Tibial artery (tissue), 4 donors: ENCODE measurements at regions not wholly inside any gene's neighbourhood (a gene's known extent, or its start where the extent isn't known, plus 50 kb on each side); places are given as distances from the start of the nearest gene placed in this dataset.

Experiments used
- DNase-seq, 2 donors: peaks; one replicate each; pipeline ENCODE4 v3.0.0-alpha.2; 2019
- H3K27ac ChIP-seq, 2 donors: fragments of 200-600 bp; sonication (generic) in 1 of 2; 1 replicate in 1 of 2; 2 replicates in 1 of 2; pipeline ENCODE4 v1.5.1; 2018 to 2019; ENCODE audit warnings: mild to moderate bottlenecking in 1 of 2
- H3K27me3 ChIP-seq, 2 donors: fragments of 200-600 bp; sonication (generic) in 1 of 2; one replicate each; pipeline versions ENCODE4 v1.5.1 to v1.6.0; 2016 to 2019
- H3K36me3 ChIP-seq, 3 donors: fragments of 200-600 bp; sonication (generic) in 2 of 3; one replicate each; pipeline ENCODE4 v1.5.1; 2016 to 2019; ENCODE audit warnings: mild to moderate bottlenecking in 2 of 3
- H3K4me1 ChIP-seq, 4 donors: fragments of 200-600 bp; sonication (generic) in 2 of 4; 1 replicate in 3 of 4; 2 replicates in 1 of 4; pipeline ENCODE4 v1.5.1; 2016 to 2019
- H3K4me3 ChIP-seq, 2 donors: fragments of 200-600 bp; sonication (generic) in 1 of 2; 1 replicate in 1 of 2; 2 replicates in 1 of 2; pipeline ENCODE4 v1.5.1; 2018 to 2019; ENCODE audit warnings: mild to moderate bottlenecking in 2 of 2
- H3K9me3 ChIP-seq, 3 donors: fragments of 200-600 bp; sonication (generic) in 1 of 3; one replicate each; pipeline ENCODE4 v1.5.1; 2016 to 2019
- intact Hi-C: fragments of 100-400 bp; cut with DNase I; formaldehyde crosslinking; loops from one replicate; pipeline ENCODE4 v1.15.0; 2023; ENCODE audit warnings: low total_unique reads
- TF ChIP-seq, protein P1 (sequence below), 2 experiments: fragments of 200-600 bp in 1 of 2; fragments of 450-650 bp in 1 of 2; IDR thresholded peaks; one replicate each; pipeline ENCODE4 v1.5.1; 2017 to 2019; ENCODE audit warnings: antibody characterized with exemption in 2 of 2, mild to moderate bottlenecking in 1 of 2, moderate library complexity in 1 of 2

DNA sequence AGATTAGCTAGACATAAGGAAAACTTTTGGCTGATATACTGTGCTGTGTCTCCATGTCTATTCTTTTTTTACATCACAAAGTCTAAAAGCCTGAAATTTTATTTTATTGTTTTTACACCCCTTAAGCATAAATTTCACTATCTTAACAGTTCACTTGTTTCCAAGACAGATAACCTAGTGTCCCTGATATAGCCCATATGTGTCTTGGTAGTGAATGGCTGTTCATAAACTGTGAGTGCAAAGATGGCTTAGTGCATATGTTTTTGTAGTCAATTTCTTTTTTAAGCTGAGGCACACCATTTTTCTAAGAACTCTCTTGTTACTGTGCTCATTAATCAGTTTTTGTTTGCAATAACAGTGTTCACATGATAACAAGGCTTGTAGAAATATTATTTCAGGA is 381.1 kb downstream of the OXSM start:
- no peaks in the 10 kb centered on the region for H3K27me3 ChIP-seq
- H3K36me3 ChIP-seq: no peaks in the 10 kb centered on the region
- no peaks in the 10 kb centered on the region for H3K9me3 ChIP-seq
- TF ChIP-seq, protein P1, sequence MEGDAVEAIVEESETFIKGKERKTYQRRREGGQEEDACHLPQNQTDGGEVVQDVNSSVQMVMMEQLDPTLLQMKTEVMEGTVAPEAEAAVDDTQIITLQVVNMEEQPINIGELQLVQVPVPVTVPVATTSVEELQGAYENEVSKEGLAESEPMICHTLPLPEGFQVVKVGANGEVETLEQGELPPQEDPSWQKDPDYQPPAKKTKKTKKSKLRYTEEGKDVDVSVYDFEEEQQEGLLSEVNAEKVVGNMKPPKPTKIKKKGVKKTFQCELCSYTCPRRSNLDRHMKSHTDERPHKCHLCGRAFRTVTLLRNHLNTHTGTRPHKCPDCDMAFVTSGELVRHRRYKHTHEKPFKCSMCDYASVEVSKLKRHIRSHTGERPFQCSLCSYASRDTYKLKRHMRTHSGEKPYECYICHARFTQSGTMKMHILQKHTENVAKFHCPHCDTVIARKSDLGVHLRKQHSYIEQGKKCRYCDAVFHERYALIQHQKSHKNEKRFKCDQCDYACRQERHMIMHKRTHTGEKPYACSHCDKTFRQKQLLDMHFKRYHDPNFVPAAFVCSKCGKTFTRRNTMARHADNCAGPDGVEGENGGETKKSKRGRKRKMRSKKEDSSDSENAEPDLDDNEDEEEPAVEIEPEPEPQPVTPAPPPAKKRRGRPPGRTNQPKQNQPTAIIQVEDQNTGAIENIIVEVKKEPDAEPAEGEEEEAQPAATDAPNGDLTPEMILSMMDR (IDR thresholded peaks at IDR 0.05): no peak
- no peak overlapping the region for H3K4me3 ChIP-seq
- intact Hi-C loops: no loop called here
- no peak for DNase-seq
- H3K4me1 ChIP-seq: no peaks in the 10 kb centered on the region
- no peak overlapping the region for H3K27ac ChIP-seq

DNA sequence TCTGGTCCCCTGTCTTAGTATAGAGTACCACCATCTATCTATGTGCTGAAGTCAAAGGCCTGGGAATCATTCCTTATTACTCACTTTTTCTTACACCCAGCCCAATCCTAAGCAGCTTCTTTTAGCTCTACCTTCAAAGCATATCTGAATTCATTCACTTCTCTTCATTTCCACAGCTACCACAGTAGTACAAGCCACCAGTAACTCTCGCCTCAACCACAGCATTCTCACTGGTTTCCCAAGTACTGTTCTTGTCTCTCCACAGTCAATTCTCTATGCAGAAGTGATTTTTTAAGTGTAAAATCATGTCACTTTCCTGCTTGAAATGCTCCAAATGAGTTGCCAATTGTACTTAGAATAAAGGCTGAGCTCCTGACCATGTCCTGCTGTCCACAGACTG is 401.7 kb downstream of the OXSM start:
- Histone ChIP-seq H3K27me3 (no peaks in the 10 kb centered on the region), H3K36me3 (no peaks in the 10 kb centered on the region), H3K9me3 (peaks cover 0 to 10% (median 0%) of the 10 kb centered on the region in 3 donors), H3K4me1 (no peaks in the 10 kb centered on the region), H3K4me3 (no peak overlapping the region), H3K27ac (no peak overlapping the region)
- TF ChIP-seq, protein P1 (IDR thresholded peaks at IDR 0.05): no peak
- intact Hi-C loops: no loop called here
- no peak for DNase-seq

DNA sequence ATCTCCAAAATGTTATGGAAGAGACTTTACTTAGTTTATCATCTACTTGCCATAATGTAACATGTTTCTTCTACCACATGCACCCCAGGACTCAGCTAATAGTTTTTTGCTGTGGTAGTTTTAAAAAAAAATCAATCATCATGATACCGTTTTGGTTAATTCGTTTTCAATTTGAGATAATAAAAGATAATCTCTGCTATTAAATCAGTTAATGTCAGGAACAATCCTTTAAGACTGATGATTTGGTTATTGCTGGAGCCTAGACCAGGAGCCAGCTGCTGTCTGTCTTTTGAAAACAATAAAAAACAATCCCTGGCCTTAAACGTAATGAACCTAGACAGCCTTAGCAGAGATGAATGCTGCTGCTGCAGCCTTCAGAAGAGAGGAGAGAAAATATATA is 403.7 kb downstream of the OXSM start:
- no peak overlapping the region for H3K4me3 ChIP-seq
- TF ChIP-seq, protein P1 (IDR thresholded peaks at IDR 0.05): no peak
- no peaks in the 10 kb centered on the region for H3K36me3 ChIP-seq
- no peaks in the 10 kb centered on the region for H3K4me1 ChIP-seq
- no peaks in the 10 kb centered on the region for H3K27me3 ChIP-seq
- intact Hi-C loops: no loop called here
- H3K27ac ChIP-seq: no peak overlapping the region
- peaks cover 0 to 10% (median 0%) of the 10 kb centered on the region in 3 donors for H3K9me3 ChIP-seq
- DNase-seq: no peak

DNA sequence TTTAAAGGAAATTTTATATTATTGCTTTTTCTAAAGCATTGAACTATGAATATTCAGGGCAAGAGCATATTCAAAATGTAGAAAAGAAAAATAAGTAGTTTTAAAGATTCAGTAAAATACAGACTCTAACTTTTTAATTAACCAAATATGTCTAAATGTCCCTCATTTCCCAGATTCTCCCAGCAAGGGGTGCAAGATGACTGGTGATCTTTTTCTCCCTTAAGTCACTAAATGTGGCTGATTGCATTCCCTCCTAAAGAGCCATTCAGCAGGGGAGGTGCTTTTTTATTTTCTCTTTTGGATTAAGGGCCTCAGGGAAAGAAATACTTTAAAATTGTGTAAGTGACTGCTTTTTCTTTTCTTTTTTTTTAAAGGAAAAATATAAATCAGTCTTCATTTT is 406.9 kb downstream of the OXSM start:
- H3K9me3 ChIP-seq: no peaks in the 10 kb centered on the region
- no peak overlapping the region for H3K27ac ChIP-seq
- H3K4me3 ChIP-seq: no peak overlapping the region
- TF ChIP-seq, protein P1 (IDR thresholded peaks at IDR 0.05): no peak
- no peaks in the 10 kb centered on the region for H3K36me3 ChIP-seq
- no peak for DNase-seq
- H3K4me1 ChIP-seq: no peaks in the 10 kb centered on the region
- H3K27me3 ChIP-seq: no peaks in the 10 kb centered on the region
- intact Hi-C loops: no loop called here

DNA sequence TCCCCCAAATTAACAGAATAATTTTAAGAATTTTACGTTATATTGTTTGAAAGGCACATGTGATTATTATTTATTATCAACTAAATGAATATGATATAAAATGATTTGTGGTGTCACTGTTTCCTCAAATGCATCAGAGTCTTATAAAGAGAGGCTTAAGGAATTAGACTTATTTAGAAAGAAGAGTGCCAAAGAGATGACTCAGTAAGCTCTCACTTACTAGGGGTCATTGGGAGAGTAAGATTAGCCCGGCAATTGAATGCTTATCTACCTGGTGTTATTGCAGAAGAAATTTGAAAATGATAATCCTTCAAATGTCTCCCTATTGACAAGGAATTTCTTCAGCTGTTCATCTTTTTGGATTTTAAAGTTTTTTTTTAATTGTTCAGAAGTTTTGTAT is 408.7 kb downstream of the OXSM start:
- Histone ChIP-seq H3K4me1 (no peaks in the 10 kb centered on the region), H3K9me3 (no peaks in the 10 kb centered on the region), H3K4me3 (no peak overlapping the region), H3K27ac (no peak overlapping the region), H3K27me3 (no peaks in the 10 kb centered on the region), H3K36me3 (no peaks in the 10 kb centered on the region)
- no peak for DNase-seq
- TF ChIP-seq, protein P1 (IDR thresholded peaks at IDR 0.05): no peak
- intact Hi-C loops: no loop called here

DNA sequence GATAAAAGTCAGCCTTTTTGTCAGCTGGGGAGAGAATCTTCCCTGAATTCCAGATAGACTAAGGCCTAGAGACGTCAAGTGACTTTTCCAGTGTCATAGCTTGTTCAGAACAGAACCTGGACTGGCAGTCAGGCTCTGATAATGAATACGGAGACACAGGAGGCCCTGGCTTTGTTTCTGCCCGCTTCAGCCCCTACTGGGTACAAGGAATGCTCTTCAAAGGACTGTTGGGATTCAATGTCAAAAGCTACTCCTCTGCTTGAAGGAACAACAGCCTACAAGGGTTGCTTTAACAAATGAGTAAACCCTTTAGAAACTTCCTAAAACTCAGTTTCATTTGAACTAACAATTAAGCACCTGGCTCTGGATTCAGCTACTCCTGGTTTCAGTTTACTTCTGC is 412.3 kb downstream of the OXSM start:
- TF ChIP-seq, protein P1 (IDR thresholded peaks at IDR 0.05): no peak
- intact Hi-C loops: no loop called here
- Histone ChIP-seq H3K36me3 (no peaks in the 10 kb centered on the region), H3K9me3 (no peaks in the 10 kb centered on the region), H3K4me1 (no peaks in the 10 kb centered on the region), H3K4me3 (no peak overlapping the region), H3K27ac (no peak overlapping the region), H3K27me3 (no peaks in the 10 kb centered on the region)
- no peak for DNase-seq
